Mucosa of descending colon (tissue), 3 donors: ENCODE measurements at regions not wholly inside any gene's neighbourhood (a gene's known extent, or its start where the extent isn't known, plus 50 kb on each side); places are given as distances from the start of the nearest gene placed in this dataset.

Experiments
- ATAC-seq: fragments of 200-7000 bp; cut with Tn5 transposase; one replicate; pipeline ENCODE4 v1.9.1; 2020; ENCODE audit warnings: mild to moderate bottlenecking, moderate library complexity
- DNase-seq, 3 donors: peaks; one replicate each; pipeline ENCODE4 v3.0.0-alpha.2; 2020
- H3K36me3 ChIP-seq: fragments of 200-600 bp; one replicate; pipeline ENCODE4 v1.8.0; 2021; ENCODE audit warnings: low read depth, mild to moderate bottlenecking
- H3K4me1 ChIP-seq: fragments of 200-600 bp; one replicate; pipeline ENCODE4 v1.8.0; 2021; ENCODE audit warnings: low read depth, mild to moderate bottlenecking
- H3K4me3 ChIP-seq: fragments of 200-600 bp; one replicate; pipeline ENCODE4 v1.8.0; 2021; ENCODE audit warnings: mild to moderate bottlenecking
- H3K9me3 ChIP-seq: fragments of 200-600 bp; one replicate; pipeline ENCODE4 v1.8.0; 2021; ENCODE audit warnings: mild to moderate bottlenecking
- CTCF ChIP-seq: fragments of 200-600 bp; IDR thresholded peaks from one replicate; pipeline ENCODE4 v1.8.0; 2022; ENCODE audit warnings: antibody characterized with exemption, mild to moderate bottlenecking
- intact Hi-C, 2 donors: fragments of 100-400 bp; cut with DNase I in 1 of 2; cut with micrococcal nuclease in 1 of 2; formaldehyde crosslinking; loops; one replicate each; pipeline versions ENCODE4 v1.11.0 to v1.11.1; 2022; cut with DNase I, micrococcal nuclease
- donor health status: DM: no; HTN: no; CAD: no; lungs with moderate emphysema.
- donor health status: DM: no; HTN: no; CAD: no.
- donor health status: DM: no; HTN: yes; CAD: no.

GRCh38 chr12:127943481-127944210 is 323.3 kb upstream of the TMEM132C start:
- intact Hi-C loops = no loop called here
- Histone ChIP-seq H3K4me3 (no peak overlapping the region), H3K36me3 (no peaks in the 10 kb centered on the region), H3K4me1 (peaks cover 12% of the 10 kb centered on the region), H3K9me3 (no peaks in the 10 kb centered on the region)
- no peak for TF ChIP-seq CTCF
- ATAC-seq (peak; percentile 56), DNase-seq (peak in 2 of 3 donors; percentile 41 to 57)

GRCh38 chr12:127944211-127944899 is 322.6 kb upstream of the TMEM132C start:
- Histone ChIP-seq H3K4me3 (no peak overlapping the region), H3K36me3 (no peaks in the 10 kb centered on the region), H3K4me1 (peaks cover 12% of the 10 kb centered on the region), H3K9me3 (no peaks in the 10 kb centered on the region)
- ATAC-seq (peak; percentile 85), DNase-seq (peak in 1 of 3 donors; percentile 16)
- TF ChIP-seq CTCF = no peak
- intact Hi-C loops = no loop called here

- intact Hi-C loops = no loop called here
- no peak for ATAC-seq
- no peak for TF ChIP-seq CTCF
Measured at GRCh38 chr12:127957001-127957660, 309.8 kb upstream of the TMEM132C start.

GRCh38 chr12:127962303-127962702 is 304.7 kb upstream of the TMEM132C start:
- no peaks in the 10 kb centered on the region for H3K9me3 ChIP-seq
- H3K36me3 ChIP-seq = no peaks in the 10 kb centered on the region
- no peak overlapping the region for H3K4me3 ChIP-seq
- no peak for ATAC-seq
- no peak for TF ChIP-seq CTCF
- intact Hi-C loops = no loop called here
- DNase-seq = no peak
- no peaks in the 10 kb centered on the region for H3K4me1 ChIP-seq

More at GRCh38 chr12:127957001-127957660, 309.8 kb upstream of the TMEM132C start:
- H3K4me1 ChIP-seq = no peaks in the 10 kb centered on the region
- DNase-seq = no peak
- no peak overlapping the region for H3K4me3 ChIP-seq
- no peaks in the 10 kb centered on the region for H3K9me3 ChIP-seq
- no peaks in the 10 kb centered on the region for H3K36me3 ChIP-seq

- TF ChIP-seq CTCF = no peak
- H3K4me1 ChIP-seq = no peaks in the 10 kb centered on the region
- H3K4me3 ChIP-seq = no peak overlapping the region
- intact Hi-C loops = no loop called here
- no peaks in the 10 kb centered on the region for H3K36me3 ChIP-seq
- ATAC-seq (no peak), DNase-seq (no peak)
- H3K9me3 ChIP-seq = no peaks in the 10 kb centered on the region
Measured at GRCh38 chr12:127963933-127964332, 303.0 kb upstream of the TMEM132C start.
